ENCODE measurements at regions not wholly inside any gene's neighbourhood (a gene's known extent, or its start where the extent isn't known, plus 50 kb on each side); places are given as distances from the start of the nearest gene placed in this dataset.

DNA sequence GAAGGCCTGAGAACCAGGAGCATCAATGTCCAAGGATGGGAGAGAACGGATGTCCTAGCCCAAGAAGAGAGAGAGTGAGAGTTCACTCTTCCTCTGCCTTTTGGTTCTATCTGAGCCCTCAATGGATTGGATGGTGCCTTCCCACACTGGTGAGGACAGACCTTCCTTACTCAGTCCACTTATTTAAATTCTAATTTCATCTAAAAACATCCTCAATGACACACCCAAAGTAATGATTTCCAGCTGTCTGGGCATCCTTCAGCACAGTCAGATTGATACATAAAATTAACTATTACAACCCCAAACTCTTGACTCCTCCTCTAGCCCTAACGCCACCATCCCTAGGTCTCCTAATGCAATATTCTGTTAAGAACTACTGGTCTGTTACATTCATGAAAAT, 122.0 kb downstream of the GAS1 start:
- no peak overlapping the region for H3K4me3 ChIP-seq (ENCODE audit: low read length)
- TF ChIP-seq, protein P1, sequence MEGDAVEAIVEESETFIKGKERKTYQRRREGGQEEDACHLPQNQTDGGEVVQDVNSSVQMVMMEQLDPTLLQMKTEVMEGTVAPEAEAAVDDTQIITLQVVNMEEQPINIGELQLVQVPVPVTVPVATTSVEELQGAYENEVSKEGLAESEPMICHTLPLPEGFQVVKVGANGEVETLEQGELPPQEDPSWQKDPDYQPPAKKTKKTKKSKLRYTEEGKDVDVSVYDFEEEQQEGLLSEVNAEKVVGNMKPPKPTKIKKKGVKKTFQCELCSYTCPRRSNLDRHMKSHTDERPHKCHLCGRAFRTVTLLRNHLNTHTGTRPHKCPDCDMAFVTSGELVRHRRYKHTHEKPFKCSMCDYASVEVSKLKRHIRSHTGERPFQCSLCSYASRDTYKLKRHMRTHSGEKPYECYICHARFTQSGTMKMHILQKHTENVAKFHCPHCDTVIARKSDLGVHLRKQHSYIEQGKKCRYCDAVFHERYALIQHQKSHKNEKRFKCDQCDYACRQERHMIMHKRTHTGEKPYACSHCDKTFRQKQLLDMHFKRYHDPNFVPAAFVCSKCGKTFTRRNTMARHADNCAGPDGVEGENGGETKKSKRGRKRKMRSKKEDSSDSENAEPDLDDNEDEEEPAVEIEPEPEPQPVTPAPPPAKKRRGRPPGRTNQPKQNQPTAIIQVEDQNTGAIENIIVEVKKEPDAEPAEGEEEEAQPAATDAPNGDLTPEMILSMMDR (IDR thresholded peaks at IDR 0.05; ENCODE audit: insufficient read depth, low read depth, low read length, missing control alignments) = no peak
- DNase-seq (ENCODE audit: low read depth) = no peak

DNA sequence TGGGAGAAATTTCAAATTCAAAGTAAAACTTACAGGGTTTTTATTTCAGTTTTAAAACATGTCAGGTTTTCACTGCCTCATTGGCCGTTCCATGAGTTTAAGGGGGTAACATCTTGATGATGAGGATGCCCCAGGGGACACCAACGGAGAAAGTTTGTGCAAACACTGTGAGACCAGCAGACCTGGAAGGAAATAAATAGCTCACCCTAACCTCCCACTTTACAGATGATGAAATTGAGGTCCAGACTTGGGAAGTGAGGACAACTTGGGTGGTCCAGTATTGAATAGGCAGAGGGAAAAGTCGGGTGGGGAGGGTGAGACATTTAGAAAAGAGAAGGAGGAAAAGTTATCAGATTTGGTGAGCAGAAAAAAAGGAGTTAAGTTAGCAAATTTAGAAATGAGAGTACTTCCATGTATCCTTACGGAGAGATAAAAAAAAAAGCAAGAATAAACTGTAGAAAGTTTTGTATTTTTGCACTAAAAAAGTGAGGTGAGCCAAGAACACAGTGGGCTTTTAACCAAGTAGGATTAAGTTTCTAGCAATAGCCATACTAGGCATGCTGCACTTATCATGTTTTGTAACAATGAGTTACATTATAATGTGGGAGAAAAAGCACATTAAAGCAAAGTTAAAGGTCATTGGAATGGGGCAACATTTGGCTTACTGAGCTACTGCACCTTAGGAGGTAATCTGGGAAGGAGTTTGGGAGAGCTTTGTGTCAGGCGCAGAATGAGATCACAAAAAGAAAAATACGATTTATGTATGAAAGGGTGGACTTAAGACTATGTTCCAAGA, 125.1 kb downstream of the GAS1 start:
- DNase-seq (ENCODE audit: low read depth) = no peak
- TF ChIP-seq, protein P1 (IDR thresholded peaks at IDR 0.05; ENCODE audit: insufficient read depth, low read depth, low read length, missing control alignments) = no peak
- H3K4me3 ChIP-seq (ENCODE audit: low read length) = no peak overlapping the region

DNA sequence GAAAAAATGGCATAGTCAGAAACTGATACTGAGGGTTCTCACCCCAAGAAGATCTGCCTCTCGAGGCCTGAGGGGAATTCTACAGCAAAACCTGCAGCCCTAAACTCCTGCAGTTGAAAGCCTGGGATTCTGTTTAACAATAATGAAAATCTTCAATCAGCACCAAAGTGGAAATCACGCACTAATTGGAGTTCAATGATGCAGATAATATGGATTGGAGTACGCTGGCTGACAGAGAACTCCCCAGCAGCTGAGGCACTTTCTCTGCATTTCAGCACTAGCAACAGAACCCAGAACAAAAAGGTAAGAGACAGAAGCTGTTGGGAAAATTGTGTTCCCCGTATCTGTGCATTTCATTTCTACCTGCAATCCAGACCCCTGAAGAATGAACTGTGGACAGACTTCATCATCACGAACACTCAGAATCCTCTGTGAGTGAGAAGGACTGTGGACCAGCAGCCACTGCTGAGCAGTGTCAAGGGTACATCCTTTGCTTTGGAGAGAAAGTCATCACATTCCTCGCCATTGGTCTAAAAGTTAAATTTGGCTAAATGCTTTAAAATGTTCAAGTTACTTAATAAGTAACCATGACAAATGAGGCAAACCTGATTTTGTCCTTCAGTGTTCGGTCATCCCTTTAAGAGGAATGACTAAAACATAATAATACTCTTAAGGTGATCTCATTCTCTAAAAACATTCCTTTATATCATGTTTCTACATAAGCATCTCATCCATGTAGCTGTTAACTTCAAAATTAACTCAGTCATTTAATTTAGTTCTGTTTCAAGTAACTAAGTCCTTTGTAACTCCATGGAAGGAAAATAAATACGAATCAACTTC, 126.1 kb downstream of the GAS1 start:
- no peak overlapping the region for H3K4me3 ChIP-seq (ENCODE audit: low read length)
- TF ChIP-seq, protein P1 (IDR thresholded peaks at IDR 0.05; ENCODE audit: insufficient read depth, low read depth, low read length, missing control alignments) = no peak
- no peak for DNase-seq (ENCODE audit: low read depth)

DNA sequence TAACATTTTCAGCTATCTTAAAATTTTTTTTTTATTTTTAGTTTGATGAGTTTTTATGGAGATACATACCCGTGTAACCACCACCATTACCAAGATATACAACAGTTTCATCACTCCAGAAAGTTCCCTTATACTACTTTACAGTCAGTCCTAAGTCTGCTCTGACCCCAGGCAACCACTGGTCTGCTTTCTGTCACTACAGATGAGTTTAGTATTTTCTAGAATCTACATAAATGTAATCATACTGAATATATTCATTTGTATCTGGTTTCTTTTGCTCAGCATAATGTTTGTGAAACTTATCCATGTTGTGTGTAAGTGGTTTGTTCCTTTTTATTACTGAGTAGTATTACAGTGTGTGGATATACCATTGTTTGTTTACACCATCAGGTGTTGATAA, 127.8 kb downstream of the GAS1 start:
- DNase-seq (ENCODE audit: low read depth) = no peak
- no peak overlapping the region for H3K4me3 ChIP-seq (ENCODE audit: low read length)
- TF ChIP-seq, protein P1 (IDR thresholded peaks at IDR 0.05; ENCODE audit: insufficient read depth, low read depth, low read length, missing control alignments) = no peak

DNA sequence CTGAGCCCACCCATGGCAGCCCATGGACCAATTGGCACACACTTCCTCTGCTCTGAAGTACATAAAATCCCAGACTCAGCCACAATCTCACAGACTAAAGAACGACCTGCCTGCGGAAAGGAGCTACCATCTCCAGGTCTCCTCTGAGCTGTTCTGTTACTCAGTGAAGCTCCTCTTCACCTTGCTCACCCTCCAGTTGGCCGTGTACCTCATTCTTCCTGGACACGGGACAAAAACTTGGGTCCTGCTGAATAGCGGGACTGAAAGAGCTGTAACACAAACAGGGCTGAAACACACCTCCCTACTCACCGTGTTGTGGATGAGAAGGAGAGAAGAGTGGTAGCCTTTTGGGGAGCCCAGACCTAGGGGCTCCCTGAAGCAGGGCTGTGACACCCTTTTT, 128.7 kb downstream of the GAS1 start:
- H3K4me3 ChIP-seq (ENCODE audit: low read length) = no peak overlapping the region
- TF ChIP-seq, protein P1 (IDR thresholded peaks at IDR 0.05; ENCODE audit: insufficient read depth, low read depth, low read length, missing control alignments) = no peak
- DNase-seq (ENCODE audit: low read depth) = no peak

DNA sequence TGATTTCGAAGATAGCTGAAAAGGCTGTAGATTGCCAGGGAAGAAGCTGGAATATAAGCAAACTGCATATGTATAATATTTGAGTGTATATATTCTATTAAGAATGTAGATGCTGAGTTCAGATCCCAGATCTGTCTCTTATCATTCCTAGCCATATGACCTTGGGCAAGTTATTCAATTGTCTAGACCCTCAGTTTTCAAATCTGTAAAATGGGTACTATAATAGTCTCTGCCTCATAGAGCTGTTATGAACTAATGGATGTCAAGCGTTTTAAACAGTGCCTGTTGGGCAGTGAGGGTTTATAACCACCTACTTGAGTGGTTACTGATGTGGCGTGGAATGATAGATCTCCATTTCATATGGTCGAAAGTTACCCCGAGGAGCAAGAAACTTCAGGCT, 130.4 kb downstream of the GAS1 start:
- no peak for DNase-seq (ENCODE audit: low read depth)
- TF ChIP-seq, protein P1 (IDR thresholded peaks at IDR 0.05; ENCODE audit: insufficient read depth, low read depth, low read length, missing control alignments) = no peak
- H3K4me3 ChIP-seq (ENCODE audit: low read length) = no peak overlapping the region

Data from epithelial cell of esophagus (primary cell).